HG03469 (cell line): ENCODE measurements at regions not wholly inside any gene's neighbourhood (a gene's known extent, or its start where the extent isn't known, plus 50 kb on each side); places are given as distances from the start of the nearest gene placed in this dataset.
"Not testable (repeated sequence)": the region's sequence is repeated elsewhere in the genome, so short reads cannot be mapped to it uniquely, and the experiment has no call there.

Experiments used
- ATAC-seq: cut with Tn5 transposase; IDR thresholded peaks from one replicate; pipeline ENCODE4 v1.9.1; 2021; ENCODE audit warnings: mild to moderate bottlenecking, moderate library complexity, moderate number of reproducible peaks; ENCODE audit not compliant: unreplicated experiment

GRCh38 chr6:81925201-81925600, 172.7 kb upstream of the TENT5A start:
- ATAC-seq: no peak

- no peak for ATAC-seq
Observed at GRCh38 chr6:81909981-81910900, 157.8 kb upstream of the TENT5A start.

GRCh38 chr6:81909162-81909561, 156.7 kb upstream of the TENT5A start:
- no peak for ATAC-seq

- no peak for ATAC-seq
Observed at GRCh38 chr6:81906709-81907204, 154.3 kb upstream of the TENT5A start.

- no peak for ATAC-seq
Observed at GRCh38 chr6:81906041-81906440, 153.6 kb upstream of the TENT5A start.

GRCh38 chr6:81901551-81901966, 149.1 kb upstream of the TENT5A start:
- no peak for ATAC-seq

- ATAC-seq: no peak
Observed at GRCh38 chr6:81900616-81901015, 148.1 kb upstream of the TENT5A start.

- ATAC-seq: no peak
Observed at GRCh38 chr6:81897793-81898192, 145.3 kb upstream of the TENT5A start.

- ATAC-seq: no peak
Observed at GRCh38 chr6:81896525-81897503, 144.3 kb upstream of the TENT5A start.

- no peak for ATAC-seq
Observed at GRCh38 chr6:81895511-81896185, 143.2 kb upstream of the TENT5A start.

- ATAC-seq: no peak
Observed at GRCh38 chr6:81894788-81895271, 142.3 kb upstream of the TENT5A start.

- ATAC-seq: no peak
Observed at GRCh38 chr6:81894306-81894705, 141.8 kb upstream of the TENT5A start.

GRCh38 chr6:81892891-81893290, 140.4 kb upstream of the TENT5A start:
- ATAC-seq: no peak

- no peak for ATAC-seq
Observed at GRCh38 chr6:81891874-81892273, 139.4 kb upstream of the TENT5A start.

- ATAC-seq: no peak
Observed at GRCh38 chr6:81890846-81891245, 138.4 kb upstream of the TENT5A start.

- no peak for ATAC-seq
Observed at GRCh38 chr6:81889377-81890053, 137.0 kb upstream of the TENT5A start.

GRCh38 chr6:81886909-81887308, 134.4 kb upstream of the TENT5A start:
- ATAC-seq: not testable (repeated sequence)

- ATAC-seq: no peak
Observed at GRCh38 chr6:81886157-81886556, 133.7 kb upstream of the TENT5A start.

- ATAC-seq: no peak
Observed at GRCh38 chr6:81881660-81882059, 129.2 kb upstream of the TENT5A start.

GRCh38 chr6:81878479-81878878, 126.0 kb upstream of the TENT5A start:
- no peak for ATAC-seq
